PC-9 (cell line): ENCODE measurements at regions not wholly inside any gene's neighbourhood (a gene's known extent, or its start where the extent isn't known, plus 50 kb on each side); places are given as distances from the start of the nearest gene placed in this dataset.

ENCODE experiments used
- BruUV-seq: library from RNA; stranded (reverse); fragments of 400-500 nt; replicated peaks from 2 replicates; lab custom pipeline; 2021; lab: Mats Ljungman, UMichigan
- CTCF ChIA-PET: fragments of 300-600 bp; sonication (Branson Sonifier 250); formaldehyde crosslinking; loops from one replicate; lab custom pipeline; 2022; ENCODE audit warnings: antibody characterized with exemption; lab: Charles Lee
- POLR2A ChIA-PET: fragments of 300-600 bp; sonication (Branson Sonifier 250); formaldehyde crosslinking; loops from one replicate; lab custom pipeline; 2022; ENCODE audit warnings: antibody characterized with exemption; ENCODE audit not compliant: unreplicated experiment; lab: Charles Lee
- DNase-seq, 2 experiments: peaks; one replicate each; pipeline versions ENCODE4 v3.0.0 to v3.0.0-alpha.2; 2015 to 2022; ENCODE audit warnings: mixed read lengths in 1 of 2
- H2AFZ ChIP-seq: fragments of 200-600 bp; sonication (generic); 2 replicates; pipeline ENCODE4 v1.8.1; 2017; ENCODE audit warnings: antibody characterized with exemption
- H3F3A ChIP-seq: fragments of 200-600 bp; sonication (generic); 2 replicates; pipeline ENCODE4 v1.8.1; 2017; ENCODE audit warnings: antibody characterized with exemption, mild to moderate bottlenecking, low read depth; ENCODE audit not compliant: insufficient read depth
- H3K27ac ChIP-seq: fragments of 200-600 bp; sonication (generic); 2 replicates; pipeline ENCODE4 v1.6.1; 2016; ENCODE audit warnings: mixed run types
- H3K27me3 ChIP-seq: fragments of 200-600 bp; sonication (generic); 2 replicates; pipeline ENCODE4 v1.6.1; 2016; ENCODE audit warnings: low read depth, mixed run types; ENCODE audit not compliant: insufficient read depth
- H3K36me3 ChIP-seq: fragments of 200-600 bp; sonication (generic); 2 replicates; pipeline ENCODE4 v1.6.1; 2016; ENCODE audit warnings: low read depth, mixed run types
- H3K4me1 ChIP-seq: fragments of 200-600 bp; sonication (generic); replicated peaks from 2 replicates; pipeline ENCODE4 v1.6.1; 2016; ENCODE audit warnings: mixed run types; ENCODE audit not compliant: insufficient read depth
- H3K4me2 ChIP-seq: fragments of 200-600 bp; sonication (generic); 2 replicates; pipeline ENCODE4 v1.6.1; 2017; ENCODE audit warnings: mixed run types
- H3K4me3 ChIP-seq: fragments of 200-600 bp; sonication (generic); 2 replicates; pipeline ENCODE4 v1.6.1; 2016; ENCODE audit warnings: mixed run types
- H3K79me2 ChIP-seq: fragments of 200-600 bp; sonication (generic); 2 replicates; pipeline ENCODE4 v1.6.1; 2017; ENCODE audit warnings: low read depth, mixed run types
- H3K9me2 ChIP-seq: fragments of 200-600 bp; sonication (generic); 2 replicates; pipeline ENCODE4 v1.8.1; 2017; ENCODE audit warnings: mild to moderate bottlenecking; ENCODE audit not compliant: insufficient read depth
- H3K9me3 ChIP-seq: fragments of 200-600 bp; sonication (generic); 2 replicates; pipeline ENCODE4 v1.8.1; 2016; ENCODE audit warnings: low read depth; ENCODE audit not compliant: insufficient read depth
- H4K20me1 ChIP-seq: fragments of 200-600 bp; sonication (generic); 2 replicates; pipeline ENCODE4 v1.8.1; 2017; ENCODE audit not compliant: insufficient read depth
- EZH2 ChIP-seq: fragments of 200-600 bp; sonication (generic); IDR thresholded peaks from 2 replicates; pipeline ENCODE4 v1.8.0; 2017; ENCODE audit warnings: antibody characterized with exemption, low read depth
- intact Hi-C: fragments of 100-400 bp; cut with micrococcal nuclease; formaldehyde crosslinking; loops from one replicate; pipeline ENCODE4 v1.10.0; 2022; ENCODE audit not compliant: unreplicated experiment
- TF ChIP-seq, protein P1 (sequence below): fragments of 200-600 bp; sonication (generic); conservative IDR thresholded peaks from 2 replicates; pipeline ENCODE4 v1.6.1; 2017; ENCODE audit warnings: mixed run types, antibody characterized with exemption, mild to moderate bottlenecking, moderate library complexity

DNA sequence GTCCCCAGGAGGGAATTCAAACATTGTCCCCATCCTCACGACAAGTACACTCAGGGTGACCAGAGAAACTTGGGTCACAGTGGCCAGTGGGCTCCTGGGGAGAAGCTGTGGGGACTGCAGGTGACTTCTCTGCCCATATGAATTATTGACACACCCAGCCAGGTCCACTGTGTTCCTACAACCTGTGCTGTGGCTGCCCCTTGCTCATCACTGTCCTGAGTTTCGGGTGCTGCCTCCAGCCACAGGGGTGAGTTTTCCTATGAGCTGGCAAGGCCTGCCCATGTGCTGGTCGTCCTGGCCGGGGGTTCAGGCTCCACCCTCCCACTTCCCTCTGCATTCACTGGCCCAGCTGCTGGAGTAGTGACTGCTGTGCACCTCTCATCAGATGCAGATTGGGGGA is 59.0 kb upstream of the RBFOX3 start:
- CTCF ChIA-PET = no interaction called here
- TF ChIP-seq EZH2 = no peak
- TF ChIP-seq, protein P1, sequence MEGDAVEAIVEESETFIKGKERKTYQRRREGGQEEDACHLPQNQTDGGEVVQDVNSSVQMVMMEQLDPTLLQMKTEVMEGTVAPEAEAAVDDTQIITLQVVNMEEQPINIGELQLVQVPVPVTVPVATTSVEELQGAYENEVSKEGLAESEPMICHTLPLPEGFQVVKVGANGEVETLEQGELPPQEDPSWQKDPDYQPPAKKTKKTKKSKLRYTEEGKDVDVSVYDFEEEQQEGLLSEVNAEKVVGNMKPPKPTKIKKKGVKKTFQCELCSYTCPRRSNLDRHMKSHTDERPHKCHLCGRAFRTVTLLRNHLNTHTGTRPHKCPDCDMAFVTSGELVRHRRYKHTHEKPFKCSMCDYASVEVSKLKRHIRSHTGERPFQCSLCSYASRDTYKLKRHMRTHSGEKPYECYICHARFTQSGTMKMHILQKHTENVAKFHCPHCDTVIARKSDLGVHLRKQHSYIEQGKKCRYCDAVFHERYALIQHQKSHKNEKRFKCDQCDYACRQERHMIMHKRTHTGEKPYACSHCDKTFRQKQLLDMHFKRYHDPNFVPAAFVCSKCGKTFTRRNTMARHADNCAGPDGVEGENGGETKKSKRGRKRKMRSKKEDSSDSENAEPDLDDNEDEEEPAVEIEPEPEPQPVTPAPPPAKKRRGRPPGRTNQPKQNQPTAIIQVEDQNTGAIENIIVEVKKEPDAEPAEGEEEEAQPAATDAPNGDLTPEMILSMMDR = no peak

DNA sequence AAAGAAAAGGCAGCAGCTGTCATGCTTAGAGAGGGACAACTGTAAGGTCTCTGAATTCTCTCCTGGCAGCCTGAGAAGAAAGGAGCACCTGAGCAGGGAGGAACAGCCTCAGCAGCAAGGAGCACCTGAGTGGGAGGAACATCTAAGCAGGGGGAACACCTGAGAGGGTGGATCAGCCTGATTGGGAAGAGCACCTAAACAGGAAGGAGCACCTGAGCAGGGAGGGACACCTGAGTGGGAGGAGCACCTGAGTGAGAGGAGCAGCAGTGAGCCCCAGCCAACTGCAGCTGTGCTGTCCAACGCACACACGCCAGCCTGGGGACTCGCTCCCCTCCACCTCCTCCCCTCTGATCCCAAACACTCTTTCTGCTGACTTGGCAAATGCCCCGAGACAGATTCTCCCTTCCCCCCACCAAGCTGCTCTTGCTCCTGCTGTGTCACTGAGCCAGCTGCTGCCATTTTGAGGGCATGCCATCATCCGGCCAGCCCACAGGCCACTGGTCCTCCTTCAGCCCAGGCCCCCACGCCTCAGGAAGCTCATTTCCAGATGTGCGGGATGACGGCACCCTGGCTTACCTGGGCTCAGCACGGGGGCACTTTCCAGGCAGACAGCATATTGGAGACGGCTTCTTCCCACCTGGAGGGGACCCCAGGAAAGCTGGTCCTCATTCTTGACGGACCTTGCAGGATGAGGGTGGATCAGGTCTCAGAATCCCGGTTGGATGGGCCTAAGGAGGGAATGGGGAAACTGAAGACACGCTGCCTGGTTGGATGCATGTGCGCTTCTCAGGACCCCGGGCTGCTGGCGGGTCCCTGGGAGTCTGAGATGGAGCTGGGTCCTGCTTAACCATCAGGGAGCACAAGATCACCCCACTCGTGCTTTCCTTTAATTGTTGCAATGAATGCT is 57.7 kb upstream of the RBFOX3 start:
- ChIA-PET POLR2A (no interaction called here), CTCF (no interaction called here)
- H3K4me3 ChIP-seq = no peak overlapping the region
- peaks cover 8% of the 10 kb centered on the region; the same call in 1 of the 2 replicates for H3F3A ChIP-seq
- H3K4me1 ChIP-seq = peaks cover 6% of the 10 kb centered on the region
- no peaks in the 10 kb centered on the region for H3K9me3 ChIP-seq
- H2AFZ ChIP-seq = no peak overlapping the region
- intact Hi-C loops = no loop called here
- peaks cover 54% of the 10 kb centered on the region for H3K27me3 ChIP-seq
- TF ChIP-seq, protein P1 = no peak
- TF ChIP-seq EZH2 = no peak
- no TSS peak for BruUV-seq
- no peaks in the 10 kb centered on the region for H3K9me2 ChIP-seq
- no peaks in the 10 kb centered on the region for H3K79me2 ChIP-seq
- no peak for DNase-seq
- no peaks in the 10 kb centered on the region for H4K20me1 ChIP-seq
- no peak overlapping the region for H3K27ac ChIP-seq
- no peak overlapping the region for H3K4me2 ChIP-seq
- H3K36me3 ChIP-seq = no peaks in the 10 kb centered on the region

More for the DNA sequence above, 59.0 kb upstream of the RBFOX3 start:
- POLR2A ChIA-PET = no interaction called here
- Histone ChIP-seq H3K9me2 (no peaks in the 10 kb centered on the region), H3K4me2 (no peak overlapping the region), H3K27me3 (peaks cover 61% of the 10 kb centered on the region), H3K79me2 (no peaks in the 10 kb centered on the region), H3K4me1 (peaks cover 3% of the 10 kb centered on the region), H3K4me3 (no peak overlapping the region), H3K27ac (no peak overlapping the region), H3K9me3 (no peaks in the 10 kb centered on the region), H3F3A (peaks cover 4% of the 10 kb centered on the region; the same call in 1 of the 2 replicates), H4K20me1 (no peaks in the 10 kb centered on the region), H3K36me3 (no peaks in the 10 kb centered on the region), H2AFZ (no peak overlapping the region)
- DNase-seq = no peak
- BruUV-seq = no TSS peak
- intact Hi-C loops = no loop called here

DNA sequence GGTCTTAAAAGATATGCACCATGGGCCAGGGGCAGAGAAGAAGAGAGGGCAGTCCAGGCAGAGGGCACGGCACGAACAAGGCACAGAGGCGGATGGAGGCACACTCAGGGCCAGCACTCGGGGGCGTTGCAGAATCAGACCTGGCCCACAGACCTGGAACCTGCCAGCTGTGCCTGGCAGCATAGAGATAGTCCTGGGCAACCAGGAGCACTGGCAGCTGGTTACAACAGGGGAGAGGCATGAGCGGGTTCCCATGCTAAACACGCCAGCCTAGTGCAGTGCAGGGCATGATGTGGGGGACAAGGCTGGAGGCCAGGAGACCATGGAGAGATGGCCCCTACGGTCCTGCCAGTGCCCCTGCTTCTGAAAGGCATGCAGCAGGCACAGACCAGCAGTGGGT is 56.9 kb upstream of the RBFOX3 start:
- ChIA-PET POLR2A (no interaction called here), CTCF (no interaction called here)
- Histone ChIP-seq H3F3A (peaks cover 8% of the 10 kb centered on the region; the same call in 1 of the 2 replicates), H3K79me2 (no peaks in the 10 kb centered on the region), H2AFZ (no peak overlapping the region), H4K20me1 (no peaks in the 10 kb centered on the region), H3K9me2 (no peaks in the 10 kb centered on the region), H3K4me3 (no peak overlapping the region), H3K27me3 (peaks cover 59% of the 10 kb centered on the region), H3K36me3 (no peaks in the 10 kb centered on the region), H3K4me1 (peaks cover 6% of the 10 kb centered on the region), H3K4me2 (no peak overlapping the region), H3K27ac (no peak overlapping the region), H3K9me3 (no peaks in the 10 kb centered on the region)
- DNase-seq = no peak
- intact Hi-C loops = no loop called here
- BruUV-seq = no TSS peak
- TF ChIP-seq, protein P1 = no peak
- TF ChIP-seq EZH2 = no peak
